ENCODE measurements at regions not wholly inside any gene's neighbourhood (a gene's known extent, or its start where the extent isn't known, plus 50 kb on each side); places are given as distances from the start of the nearest gene placed in this dataset.

- TF ChIP-seq TAF1 (conservative IDR thresholded peaks at IDR 0.05) (no peak), CTCF (IDR thresholded peaks at IDR 0.05; ENCODE audit: low read depth, low read length, missing input control) (no peak), GABPA (IDR thresholded peaks at IDR 0.05 in 1 of 2, conservative IDR thresholded peaks at IDR 0.05 in 1 of 2) (no peak), RXRA (IDR thresholded peaks at IDR 0.05) (no peak), YY1 (IDR thresholded peaks at IDR 0.05) (no peak), NR2F2 (IDR thresholded peaks at IDR 0.05) (no peak), ATF3 (IDR thresholded peaks at IDR 0.05) (no peak), RAD21 (IDR thresholded peaks at IDR 0.05) (no peak)
- TF ChIP-seq, protein P1, sequence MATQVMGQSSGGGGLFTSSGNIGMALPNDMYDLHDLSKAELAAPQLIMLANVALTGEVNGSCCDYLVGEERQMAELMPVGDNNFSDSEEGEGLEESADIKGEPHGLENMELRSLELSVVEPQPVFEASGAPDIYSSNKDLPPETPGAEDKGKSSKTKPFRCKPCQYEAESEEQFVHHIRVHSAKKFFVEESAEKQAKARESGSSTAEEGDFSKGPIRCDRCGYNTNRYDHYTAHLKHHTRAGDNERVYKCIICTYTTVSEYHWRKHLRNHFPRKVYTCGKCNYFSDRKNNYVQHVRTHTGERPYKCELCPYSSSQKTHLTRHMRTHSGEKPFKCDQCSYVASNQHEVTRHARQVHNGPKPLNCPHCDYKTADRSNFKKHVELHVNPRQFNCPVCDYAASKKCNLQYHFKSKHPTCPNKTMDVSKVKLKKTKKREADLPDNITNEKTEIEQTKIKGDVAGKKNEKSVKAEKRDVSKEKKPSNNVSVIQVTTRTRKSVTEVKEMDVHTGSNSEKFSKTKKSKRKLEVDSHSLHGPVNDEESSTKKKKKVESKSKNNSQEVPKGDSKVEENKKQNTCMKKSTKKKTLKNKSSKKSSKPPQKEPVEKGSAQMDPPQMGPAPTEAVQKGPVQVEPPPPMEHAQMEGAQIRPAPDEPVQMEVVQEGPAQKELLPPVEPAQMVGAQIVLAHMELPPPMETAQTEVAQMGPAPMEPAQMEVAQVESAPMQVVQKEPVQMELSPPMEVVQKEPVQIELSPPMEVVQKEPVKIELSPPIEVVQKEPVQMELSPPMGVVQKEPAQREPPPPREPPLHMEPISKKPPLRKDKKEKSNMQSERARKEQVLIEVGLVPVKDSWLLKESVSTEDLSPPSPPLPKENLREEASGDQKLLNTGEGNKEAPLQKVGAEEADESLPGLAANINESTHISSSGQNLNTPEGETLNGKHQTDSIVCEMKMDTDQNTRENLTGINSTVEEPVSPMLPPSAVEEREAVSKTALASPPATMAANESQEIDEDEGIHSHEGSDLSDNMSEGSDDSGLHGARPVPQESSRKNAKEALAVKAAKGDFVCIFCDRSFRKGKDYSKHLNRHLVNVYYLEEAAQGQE (IDR thresholded peaks at IDR 0.05), result no peak
Observed at GRCh38 chr3:137150825-137151224, 193.0 kb downstream of the IL20RB start.

All from liver (tissue), 3 donors.